PC-9 (cell line): ENCODE measurements at regions not wholly inside any gene's neighbourhood (a gene's known extent, or its start where the extent isn't known, plus 50 kb on each side); places are given as distances from the start of the nearest gene placed in this dataset.

Experiments used
- CTCF ChIP-seq: fragments of 200-600 bp; sonication (generic); conservative IDR thresholded peaks from 2 replicates; pipeline ENCODE4 v1.6.1; 2017; ENCODE audit warnings: mixed run types, antibody characterized with exemption, mild to moderate bottlenecking, moderate library complexity
- EZH2 ChIP-seq: fragments of 200-600 bp; sonication (generic); IDR thresholded peaks from 2 replicates; pipeline ENCODE4 v1.8.0; 2017; ENCODE audit warnings: antibody characterized with exemption, low read depth

- TF ChIP-seq CTCF (no peak), EZH2 (no peak)
Observed at GRCh38 chr11:19430346-19430745, 189.6 kb upstream of the E2F8 start.
